ENCODE measurements at regions not wholly inside any gene's neighbourhood (a gene's known extent, or its start where the extent isn't known, plus 50 kb on each side); places are given as distances from the start of the nearest gene placed in this dataset.

GRCh38 chr3:173342679-173343078, 54.9 kb upstream of the NLGN1 start:
- Histone ChIP-seq H3K4me3 (no peak overlapping the region), H3K27me3 (replicated peaks in 1 of 7) (no peaks in the 10 kb centered on the region), H3K27ac (no peak overlapping the region), H3K36me3 (no peaks in the 10 kb centered on the region), H3K9me3 (no peaks in the 10 kb centered on the region), H3K4me1 (no peaks in the 10 kb centered on the region)
- WGBS, 5 donors = 83 to 92% (median 87%) methylated on average over 1 of the region's 1 CpG
- no peak for DNase-seq
- no peak for TF ChIP-seq POLR2AphosphoS5 (IDR thresholded peaks at IDR 0.05)
- no peak for TF ChIP-seq CTCF (IDR thresholded peaks at IDR 0.05 in 8 of 11, conservative IDR thresholded peaks at IDR 0.05 in 3 of 11)
- no peak for TF ChIP-seq POLR2A (IDR thresholded peaks at IDR 0.05)
- intact Hi-C loops (cut with DNase I; ENCODE audit: low total_unique reads) = no loop called here

GRCh38 chr3:173340626-173341025, 56.9 kb upstream of the NLGN1 start:
- intact Hi-C loops (cut with DNase I; ENCODE audit: low total_unique reads) = no loop called here
- Histone ChIP-seq H3K36me3 (no peaks in the 10 kb centered on the region), H3K27me3 (replicated peaks in 1 of 7) (no peaks in the 10 kb centered on the region), H3K4me3 (no peak overlapping the region), H3K27ac (no peak overlapping the region), H3K9me3 (no peaks in the 10 kb centered on the region), H3K4me1 (no peaks in the 10 kb centered on the region)
- 56 to 68% (median 59%) methylated on average over 2 of the region's 2 CpGs for WGBS, 5 donors
- no peak for TF ChIP-seq POLR2AphosphoS5 (IDR thresholded peaks at IDR 0.05)
- no peak for TF ChIP-seq POLR2A (IDR thresholded peaks at IDR 0.05)
- no peak for DNase-seq

GRCh38 chr3:173336261-173336660, 61.3 kb upstream of the NLGN1 start:
- Histone ChIP-seq H3K4me1 (no peaks in the 10 kb centered on the region), H3K27me3 (replicated peaks in 1 of 7) (no peaks in the 10 kb centered on the region), H3K36me3 (no peaks in the 10 kb centered on the region), H3K9me3 (no peaks in the 10 kb centered on the region), H3K4me3 (no peak overlapping the region), H3K27ac (no peak overlapping the region)
- WGBS, 5 donors = 91 to 96% (median 94%) methylated on average over 5 of the region's 5 CpGs
- intact Hi-C loops (cut with DNase I; ENCODE audit: low total_unique reads) = no loop called here
- no peak for DNase-seq
- TF ChIP-seq CTCF (IDR thresholded peaks at IDR 0.05 in 8 of 11, conservative IDR thresholded peaks at IDR 0.05 in 3 of 11) (no peak), POLR2A (IDR thresholded peaks at IDR 0.05) (no peak), POLR2AphosphoS5 (IDR thresholded peaks at IDR 0.05) (no peak)

- DNase-seq = no peak
- TF ChIP-seq POLR2A (IDR thresholded peaks at IDR 0.05) (no peak), POLR2AphosphoS5 (IDR thresholded peaks at IDR 0.05) (no peak)
- Histone ChIP-seq H3K27ac (no peak overlapping the region), H3K4me3 (no peak overlapping the region), H3K4me1 (no peaks in the 10 kb centered on the region), H3K36me3 (no peaks in the 10 kb centered on the region), H3K27me3 (replicated peaks in 1 of 7) (no peaks in the 10 kb centered on the region), H3K9me3 (no peaks in the 10 kb centered on the region)
- 48 to 64% (median 57%) methylated on average over 3 of the region's 3 CpGs for WGBS, 5 donors
- intact Hi-C loops (cut with DNase I; ENCODE audit: low total_unique reads) = no loop called here
Measured at GRCh38 chr3:173306110-173306509, 91.4 kb upstream of the NLGN1 start.

GRCh38 chr3:173304182-173304800, 93.3 kb upstream of the NLGN1 start:
- Histone ChIP-seq H3K4me3 (no peak overlapping the region), H3K36me3 (no peaks in the 10 kb centered on the region), H3K27me3 (replicated peaks in 1 of 7) (no peaks in the 10 kb centered on the region), H3K9me3 (peaks cover 0 to 11% (median 2%) of the 10 kb centered on the region in 8 donors), H3K27ac (no peak overlapping the region), H3K4me1 (no peaks in the 10 kb centered on the region)
- intact Hi-C loops (cut with DNase I; ENCODE audit: low total_unique reads) = no loop called here
- DNase-seq = no peak
- 54 to 83% (median 70%) methylated on average over 3 of the region's 3 CpGs for WGBS, 5 donors
- TF ChIP-seq POLR2A (IDR thresholded peaks at IDR 0.05) (no peak), CTCF (IDR thresholded peaks at IDR 0.05 in 8 of 11, conservative IDR thresholded peaks at IDR 0.05 in 3 of 11) (no peak), POLR2AphosphoS5 (IDR thresholded peaks at IDR 0.05) (no peak)
